Panc1 (cell line): ENCODE measurements at regions not wholly inside any gene's neighbourhood (a gene's known extent, or its start where the extent isn't known, plus 50 kb on each side); places are given as distances from the start of the nearest gene placed in this dataset.

Experiments
- ATAC-seq: fragments of 200-7000 bp; cut with Tn5 transposase; 2 replicates; pipeline ENCODE4 v1.9.1; 2020; ENCODE audit warnings: mild to moderate bottlenecking, moderate library complexity
- BruUV-seq: library from RNA; stranded (reverse); fragments of 400-500 nt; replicated peaks from 2 replicates; lab custom pipeline; 2021; lab: Mats Ljungman, UMichigan
- CTCF ChIA-PET: fragments of 300-600 bp; sonication (Branson Sonifier 250); formaldehyde crosslinking; loops from one replicate; lab custom pipeline; 2022; ENCODE audit warnings: antibody characterized with exemption; lab: Charles Lee
- POLR2A ChIA-PET: fragments of 300-600 bp; sonication (Branson Sonifier 250); formaldehyde crosslinking; loops from one replicate; lab custom pipeline; 2022; ENCODE audit warnings: antibody characterized with exemption; lab: Charles Lee
- DNase-seq: peaks from one replicate; pipeline ENCODE4 v3.0.0-alpha.2; 2010; ENCODE audit warnings: low read depth, low spot score
- H3K27ac ChIP-seq: 2 replicates; pipeline ENCODE4 v1.5.1; 2011; ENCODE audit warnings: mild to moderate bottlenecking, low read length, inconsistent platforms
- H3K27me3 ChIP-seq: fragments of 200-500 bp; sonication (Bioruptor generic); 2 replicates; pipeline ENCODE4 v1.6.0; 2014; ENCODE audit warnings: low read length, inconsistent platforms; ENCODE audit not compliant: control insufficient read depth, insufficient read depth
- H3K36me3 ChIP-seq: fragments of 200-500 bp; sonication (Bioruptor generic); 2 replicates; pipeline ENCODE4 v1.5.1; 2014; ENCODE audit warnings: inconsistent platforms, mild to moderate bottlenecking, low read length, moderate library complexity; ENCODE audit not compliant: control insufficient read depth, insufficient read depth
- H3K4me1 ChIP-seq: 2 replicates; pipeline ENCODE4 v1.5.1; 2011; ENCODE audit warnings: inconsistent platforms, mild to moderate bottlenecking, low read length, moderate library complexity; ENCODE audit not compliant: control insufficient read depth, insufficient read depth
- H3K4me3 ChIP-seq, 2 experiments: 2 replicates each; pipeline ENCODE4 v1.5.1; 2011 to 2012; ENCODE audit warnings: low read depth in 2 of 2, low read length in 2 of 2, mild to moderate bottlenecking in 2 of 2, inconsistent platforms in 1 of 2, moderate library complexity in 1 of 2
- H3K9me3 ChIP-seq: fragments of 200-500 bp; sonication (Bioruptor generic); 2 replicates; pipeline ENCODE4 v1.5.1; 2014; ENCODE audit warnings: low read depth, mild to moderate bottlenecking, inconsistent platforms, low read length, moderate library complexity; ENCODE audit not compliant: control insufficient read depth, insufficient read depth
- CTCF ChIP-seq: fragments of 450-650 bp; IDR thresholded peaks from 2 replicates; pipeline ENCODE4 v1.5.1; 2017; ENCODE audit warnings: mild to moderate bottlenecking
- POLR2AphosphoS5 ChIP-seq: IDR thresholded peaks from 2 replicates; pipeline ENCODE4 v1.6.1; 2012; ENCODE audit warnings: mild to moderate bottlenecking, low read depth, low read length, moderate library complexity
- REST ChIP-seq, 2 experiments: IDR thresholded peaks; 2 replicates each; pipeline ENCODE4 v1.6.1; 2011 to 2012; ENCODE audit warnings: low read depth in 2 of 2, control low read depth in 1 of 2, low read length in 1 of 2, mild to moderate bottlenecking in 1 of 2, moderate library complexity in 1 of 2; ENCODE audit not compliant: insufficient read depth in 1 of 2
- SIN3A ChIP-seq: IDR thresholded peaks from 2 replicates; pipeline ENCODE4 v1.6.1; 2012; ENCODE audit warnings: low read depth, mild to moderate bottlenecking, low read length, moderate library complexity, borderline replicate concordance; ENCODE audit not compliant: insufficient read depth
- TCF7L2 ChIP-seq: IDR thresholded peaks from 2 replicates; pipeline ENCODE4 v1.6.1; 2011; ENCODE audit warnings: mild to moderate bottlenecking, low read depth, low read length, inconsistent platforms
- in situ Hi-C: cut with HindIII; loops from 2 replicates; pipeline ENCODE4 v1.10.0; 2016; ENCODE audit warnings: low sequenced_read_pairs, low pct_unique_long_range_greater_than_20kb
- intact Hi-C: fragments of 100-400 bp; cut with micrococcal nuclease; formaldehyde crosslinking; loops from one replicate; pipeline ENCODE4 v1.10.0; 2022; ENCODE audit not compliant: unreplicated experiment

- no peak overlapping the region for H3K27ac ChIP-seq
- no peaks in the 10 kb centered on the region for H3K9me3 ChIP-seq
- in situ Hi-C loops (no loop called here), intact Hi-C loops (no loop called here)
- TF ChIP-seq TCF7L2 (no peak), REST (IDR thresholded peaks at IDR 0.05; ENCODE audit: insufficient read depth in 1 of 2, low read depth in 2 of 2, low read length in 1 of 2) (no peak), CTCF (no peak), SIN3A (no peak), POLR2AphosphoS5 (no peak)
- H3K4me1 ChIP-seq: no peaks in the 10 kb centered on the region
- no TSS peak for BruUV-seq
- ChIA-PET CTCF (no interaction called here), POLR2A (no interaction called here)
- ATAC-seq: no peak
- no peak overlapping the region; a peak in 1 of 4 replicates for H3K4me3 ChIP-seq
- no peaks in the 10 kb centered on the region for H3K36me3 ChIP-seq
- no peaks in the 10 kb centered on the region for H3K27me3 ChIP-seq
- DNase-seq: no peak
These were observed 60.1 kb upstream of the EIF5 start for GRCh38 chr14:103273745-103274615.

GRCh38 chr14:103275000-103275399, 59.0 kb upstream of the EIF5 start:
- Histone ChIP-seq H3K27me3 (no peaks in the 10 kb centered on the region), H3K36me3 (no peaks in the 10 kb centered on the region), H3K4me1 (no peaks in the 10 kb centered on the region), H3K4me3 (no peak overlapping the region), H3K9me3 (no peaks in the 10 kb centered on the region), H3K27ac (no peak overlapping the region)
- CTCF ChIA-PET: no interaction called here
- DNase-seq: no peak
- in situ Hi-C loops: no loop called here
- intact Hi-C loops: no loop called here
- TF ChIP-seq TCF7L2 (no peak), REST (IDR thresholded peaks at IDR 0.05; ENCODE audit: insufficient read depth in 1 of 2, low read depth in 2 of 2, low read length in 1 of 2) (no peak), SIN3A (no peak), CTCF (no peak), POLR2AphosphoS5 (no peak)
- ATAC-seq: no peak
- POLR2A ChIA-PET: no interaction called here
- BruUV-seq: no TSS peak
